Cardiac fibroblast (primary cell): ENCODE measurements at regions not wholly inside any gene's neighbourhood (a gene's known extent, or its start where the extent isn't known, plus 50 kb on each side); places are given as distances from the start of the nearest gene placed in this dataset.

ENCODE experiments used
- DNase-seq, 2 donors: peaks; one replicate each; pipeline versions ENCODE4 v3.0.0 to v3.0.0-alpha.2; 2010; ENCODE audit warnings: low read depth in 2 of 2
- H3K4me3 ChIP-seq, 2 donors: replicated peaks in 1 of 2; 1 replicate in 1 of 2; 2 replicates in 1 of 2; pipeline ENCODE4 v1.5.1; 2011; ENCODE audit warnings: low read depth in 2 of 2, low read length in 2 of 2, mild to moderate bottlenecking in 2 of 2, moderate library complexity in 1 of 2
- TF ChIP-seq, protein P1 (sequence below): IDR thresholded peaks from one replicate; pipeline ENCODE4 v1.5.1; 2011; ENCODE audit warnings: low read depth, mild to moderate bottlenecking, low read length, inconsistent platforms

GRCh38 chr15:69990566-69991421 is 106.9 kb downstream of the TLE3 start:
- H3K4me3 ChIP-seq, result no peak overlapping the region
- DNase-seq, result no peak
- TF ChIP-seq, protein P1, sequence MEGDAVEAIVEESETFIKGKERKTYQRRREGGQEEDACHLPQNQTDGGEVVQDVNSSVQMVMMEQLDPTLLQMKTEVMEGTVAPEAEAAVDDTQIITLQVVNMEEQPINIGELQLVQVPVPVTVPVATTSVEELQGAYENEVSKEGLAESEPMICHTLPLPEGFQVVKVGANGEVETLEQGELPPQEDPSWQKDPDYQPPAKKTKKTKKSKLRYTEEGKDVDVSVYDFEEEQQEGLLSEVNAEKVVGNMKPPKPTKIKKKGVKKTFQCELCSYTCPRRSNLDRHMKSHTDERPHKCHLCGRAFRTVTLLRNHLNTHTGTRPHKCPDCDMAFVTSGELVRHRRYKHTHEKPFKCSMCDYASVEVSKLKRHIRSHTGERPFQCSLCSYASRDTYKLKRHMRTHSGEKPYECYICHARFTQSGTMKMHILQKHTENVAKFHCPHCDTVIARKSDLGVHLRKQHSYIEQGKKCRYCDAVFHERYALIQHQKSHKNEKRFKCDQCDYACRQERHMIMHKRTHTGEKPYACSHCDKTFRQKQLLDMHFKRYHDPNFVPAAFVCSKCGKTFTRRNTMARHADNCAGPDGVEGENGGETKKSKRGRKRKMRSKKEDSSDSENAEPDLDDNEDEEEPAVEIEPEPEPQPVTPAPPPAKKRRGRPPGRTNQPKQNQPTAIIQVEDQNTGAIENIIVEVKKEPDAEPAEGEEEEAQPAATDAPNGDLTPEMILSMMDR, result no peak

DNA sequence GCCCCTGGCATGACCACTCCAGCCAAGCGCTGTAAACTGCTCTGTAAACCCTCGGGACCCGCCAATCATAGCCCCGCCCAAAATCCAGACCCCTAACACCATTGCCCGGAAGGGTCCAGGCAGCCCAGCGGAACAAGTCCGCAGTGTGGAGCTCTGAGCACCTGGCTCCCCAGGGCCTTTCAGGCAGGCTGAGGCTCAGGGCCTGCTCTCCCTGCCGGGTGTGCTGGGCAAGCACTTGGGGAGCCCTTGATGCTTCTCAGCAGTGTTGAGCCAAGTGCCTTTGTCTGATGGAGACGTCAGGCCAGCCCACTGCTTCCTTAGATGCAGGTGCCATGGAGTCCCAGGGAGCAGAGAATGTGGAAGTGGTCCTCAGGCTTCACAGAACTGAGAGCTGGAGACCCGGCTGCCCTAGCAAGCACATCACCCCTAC is 106.2 kb downstream of the TLE3 start:
- TF ChIP-seq, protein P1, result no peak
- DNase-seq, result no peak
- no peak overlapping the region for H3K4me3 ChIP-seq

DNA sequence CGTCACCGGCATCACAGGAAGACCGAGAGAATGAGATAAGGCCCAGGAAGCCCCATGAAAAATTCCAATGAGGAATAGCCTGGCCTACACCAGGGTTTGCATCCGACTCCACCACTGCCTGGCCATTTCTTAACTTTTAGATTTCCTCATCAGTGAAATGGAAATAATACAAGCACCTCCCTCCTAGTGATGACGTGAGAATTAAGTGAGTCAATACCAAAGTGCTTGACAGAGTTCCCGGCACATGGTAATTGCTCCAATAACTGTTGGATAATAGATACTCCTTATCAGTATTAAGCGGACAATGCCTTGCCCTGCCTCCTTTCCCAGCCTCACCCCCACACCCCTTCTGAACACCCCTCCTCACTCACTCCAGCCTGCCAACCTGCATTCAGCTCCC is 105.4 kb downstream of the TLE3 start:
- DNase-seq, result peak; percentile 20 to 29
- TF ChIP-seq, protein P1, result no peak
- H3K4me3 ChIP-seq, result no peak overlapping the region

GRCh38 chr15:69994429-69995205 is 103.1 kb downstream of the TLE3 start:
- TF ChIP-seq, protein P1, result no peak
- no peak for DNase-seq

DNA sequence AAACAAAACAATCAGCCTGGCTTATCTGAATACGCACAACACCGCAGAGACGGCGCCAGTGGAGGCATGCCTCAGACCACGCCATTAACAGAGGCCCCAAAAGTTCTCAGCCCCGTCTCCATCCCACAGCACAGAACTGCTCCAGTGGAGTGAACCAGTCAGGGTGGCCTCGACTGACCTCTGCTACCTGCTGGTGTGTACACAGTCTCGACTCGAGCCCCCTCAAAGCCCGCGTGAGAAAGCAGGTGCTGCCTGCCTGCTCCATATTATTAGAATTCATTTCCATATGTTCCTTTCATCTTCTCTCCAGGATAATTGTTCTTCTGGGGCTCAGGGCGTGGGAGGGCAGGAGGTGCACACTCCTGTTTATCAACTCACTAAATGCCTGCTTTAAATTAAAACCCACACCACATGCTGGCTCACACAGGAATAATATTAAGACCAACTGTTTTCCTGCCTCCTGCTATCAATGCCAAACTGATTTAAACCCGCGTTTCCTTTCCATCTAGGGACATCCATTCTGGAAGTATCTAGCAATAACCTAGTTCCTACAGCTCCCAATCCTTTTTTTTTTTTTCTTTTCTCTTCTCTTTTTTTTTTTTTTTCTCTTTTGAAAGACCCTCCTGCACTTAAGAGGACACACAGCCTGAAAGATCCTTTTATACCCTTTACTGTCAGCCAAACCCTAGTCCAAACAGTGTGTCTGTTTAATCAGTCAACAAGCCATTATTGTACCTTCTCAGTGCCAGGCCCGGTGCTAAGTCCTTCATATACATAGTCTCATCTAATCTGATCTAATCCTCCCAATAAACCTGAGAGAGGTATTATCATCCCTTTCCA is 101.2 kb downstream of the TLE3 start:
- no peak overlapping the region for H3K4me3 ChIP-seq
- TF ChIP-seq, protein P1, result no peak
- no peak for DNase-seq

More at GRCh38 chr15:69994429-69995205, 103.1 kb downstream of the TLE3 start:
- H3K4me3 ChIP-seq, result no peak overlapping the region

DNA sequence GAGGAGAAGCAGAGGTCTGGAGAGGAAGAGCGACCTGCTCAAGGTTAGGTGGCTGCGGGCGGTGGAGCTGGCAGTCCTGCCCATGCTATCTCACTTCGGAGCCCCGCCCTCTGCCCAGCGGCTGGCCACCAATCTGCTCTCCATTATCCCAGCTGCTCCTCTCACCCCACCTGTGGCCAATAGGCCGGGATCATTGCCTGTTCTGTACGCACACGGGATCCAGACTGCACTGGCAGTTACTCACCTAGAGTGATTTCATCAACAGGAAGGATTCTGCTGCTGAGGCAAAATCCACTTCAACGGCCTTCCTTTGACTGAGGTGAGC is 100.6 kb downstream of the TLE3 start:
- DNase-seq, result no peak
- TF ChIP-seq, protein P1, result no peak
- H3K4me3 ChIP-seq, result no peak overlapping the region
